ENCODE measurements at regions not wholly inside any gene's neighbourhood (a gene's known extent, or its start where the extent isn't known, plus 50 kb on each side); places are given as distances from the start of the nearest gene placed in this dataset.

GRCh38 chr17:33352526-33352925 lies 59.4 kb upstream of the ASIC2 start:
- no peak for DNase-seq

- DNase-seq, result no peak
Measured at GRCh38 chr17:33356266-33356665, 63.2 kb upstream of the ASIC2 start.

GRCh38 chr17:33363475-33363874 lies 70.4 kb upstream of the ASIC2 start:
- no peak for DNase-seq

- DNase-seq, result no peak
Measured at GRCh38 chr17:33366960-33367359, 73.9 kb upstream of the ASIC2 start.

GRCh38 chr17:33369149-33369548 lies 76.1 kb upstream of the ASIC2 start:
- DNase-seq, result no peak

- no peak for DNase-seq
Measured at GRCh38 chr17:33369876-33370275, 76.8 kb upstream of the ASIC2 start.

- DNase-seq, result no peak
Measured at GRCh38 chr17:33370401-33370800, 77.3 kb upstream of the ASIC2 start.

GRCh38 chr17:33371377-33371776 lies 78.3 kb upstream of the ASIC2 start:
- DNase-seq, result no peak

GRCh38 chr17:33373273-33373672 lies 80.2 kb upstream of the ASIC2 start:
- no peak for DNase-seq

GRCh38 chr17:33375103-33375502 lies 82.0 kb upstream of the ASIC2 start:
- no peak for DNase-seq

- no peak for DNase-seq
Measured at GRCh38 chr17:33375783-33376182, 82.7 kb upstream of the ASIC2 start.

- no peak for DNase-seq
Measured at GRCh38 chr17:33377837-33378595, 84.9 kb upstream of the ASIC2 start.

- DNase-seq, result no peak
Measured at GRCh38 chr17:33381201-33381600, 88.1 kb upstream of the ASIC2 start.

- no peak for DNase-seq
Measured at GRCh38 chr17:33383488-33384023, 90.5 kb upstream of the ASIC2 start.

- no peak for DNase-seq
Measured at GRCh38 chr17:33385133-33385532, 92.0 kb upstream of the ASIC2 start.

- no peak for DNase-seq
Measured at GRCh38 chr17:33385713-33386112, 92.6 kb upstream of the ASIC2 start.

GRCh38 chr17:33387406-33387805 lies 94.3 kb upstream of the ASIC2 start:
- no peak for DNase-seq

- no peak for DNase-seq
Measured at GRCh38 chr17:33389504-33390135, 96.5 kb upstream of the ASIC2 start.

GRCh38 chr17:33390479-33391176 lies 97.5 kb upstream of the ASIC2 start:
- no peak for DNase-seq

- no peak for DNase-seq
Measured at GRCh38 chr17:33396818-33397217, 103.7 kb upstream of the ASIC2 start.

- no peak for DNase-seq
Measured at GRCh38 chr17:33398386-33398785, 105.3 kb upstream of the ASIC2 start.

- no peak for DNase-seq
Measured at GRCh38 chr17:33401249-33401648, 108.2 kb upstream of the ASIC2 start.

- DNase-seq, result no peak
Measured at GRCh38 chr17:33403194-33403593, 110.1 kb upstream of the ASIC2 start.

All from stimulated activated CD4-positive, alpha-beta T cell treated with anti-CD3 and anti-CD28 coated beads, Interleukin-2, amount 100 ng/mL, for 48 hours (primary cell).